IMR-90 (cell line): ENCODE measurements at regions not wholly inside any gene's neighbourhood (a gene's known extent, or its start where the extent isn't known, plus 50 kb on each side); places are given as distances from the start of the nearest gene placed in this dataset.

ENCODE experiments used
- BHLHE40 ChIP-seq: fragments of 150-350 bp; IDR thresholded peaks from 2 replicates; pipeline ENCODE4 v1.6.1; 2016; ENCODE audit warnings: mild to moderate bottlenecking, low read depth, low read length
- CEBPB ChIP-seq: IDR thresholded peaks from 2 replicates; pipeline ENCODE4 v1.6.1; 2012; ENCODE audit warnings: low read depth, low read length, improper control_type of control experiment
- FOS ChIP-seq: fragments of 150-350 bp; IDR thresholded peaks from 2 replicates; pipeline ENCODE4 v1.6.1; 2016; ENCODE audit warnings: low read depth, low read length
- MXI1 ChIP-seq: IDR thresholded peaks from 2 replicates; pipeline ENCODE4 v1.6.1; 2012; ENCODE audit warnings: low read depth, mild to moderate bottlenecking, low read length, moderate library complexity, borderline replicate concordance
- NFE2L2 ChIP-seq: fragments of 150-350 bp; IDR thresholded peaks from 2 replicates; pipeline ENCODE4 v1.6.1; 2016; ENCODE audit warnings: low read depth, mild to moderate bottlenecking, low read length
- POLR2A ChIP-seq: IDR thresholded peaks from 2 replicates; pipeline ENCODE4 v1.6.1; 2012; ENCODE audit warnings: mild to moderate bottlenecking, low read depth, low read length
- RFX5 ChIP-seq: IDR thresholded peaks from 2 replicates; pipeline ENCODE4 v1.8.0; 2012; ENCODE audit warnings: low read depth, mild to moderate bottlenecking, low read length, moderate library complexity
- SMC3 ChIP-seq: fragments of 150-350 bp; IDR thresholded peaks from 2 replicates; pipeline ENCODE4 v1.6.1; 2016; ENCODE audit warnings: low read depth, mild to moderate bottlenecking, antibody characterized with exemption, low read length, moderate library complexity
- TF ChIP-seq, protein P1 (sequence below): conservative IDR thresholded peaks from 2 replicates; pipeline ENCODE4 v1.5.1; 2012; ENCODE audit warnings: mild to moderate bottlenecking, low read depth, low read length, improper control_type of control experiment
- TF ChIP-seq, protein P2 (sequence below): fragments of 150-350 bp; IDR thresholded peaks from 2 replicates; pipeline ENCODE4 v1.6.1; 2017; ENCODE audit warnings: mild to moderate bottlenecking, antibody characterized with exemption, low read length, low read depth

DNA sequence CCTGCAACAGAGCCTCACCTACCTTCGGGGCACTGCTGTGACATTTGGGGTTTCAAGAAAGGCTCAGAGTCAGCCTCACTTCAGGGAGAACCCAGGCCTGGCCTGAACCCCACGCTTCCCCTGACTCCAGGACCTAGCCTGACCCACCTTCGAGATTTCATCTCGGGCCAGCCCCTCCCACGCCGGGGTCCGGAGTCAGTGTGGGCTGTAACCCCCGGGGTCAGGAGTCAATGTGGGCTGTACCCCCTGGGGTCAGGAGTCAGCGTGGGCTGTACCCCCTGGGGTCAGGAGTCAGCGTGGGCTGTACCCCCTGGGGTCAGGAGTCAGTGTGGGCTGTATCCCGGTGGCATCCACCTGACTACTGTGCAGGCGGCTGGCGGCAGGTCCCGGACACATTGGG is 183.0 kb upstream of the RAB4A start:
- TF ChIP-seq, protein P1, sequence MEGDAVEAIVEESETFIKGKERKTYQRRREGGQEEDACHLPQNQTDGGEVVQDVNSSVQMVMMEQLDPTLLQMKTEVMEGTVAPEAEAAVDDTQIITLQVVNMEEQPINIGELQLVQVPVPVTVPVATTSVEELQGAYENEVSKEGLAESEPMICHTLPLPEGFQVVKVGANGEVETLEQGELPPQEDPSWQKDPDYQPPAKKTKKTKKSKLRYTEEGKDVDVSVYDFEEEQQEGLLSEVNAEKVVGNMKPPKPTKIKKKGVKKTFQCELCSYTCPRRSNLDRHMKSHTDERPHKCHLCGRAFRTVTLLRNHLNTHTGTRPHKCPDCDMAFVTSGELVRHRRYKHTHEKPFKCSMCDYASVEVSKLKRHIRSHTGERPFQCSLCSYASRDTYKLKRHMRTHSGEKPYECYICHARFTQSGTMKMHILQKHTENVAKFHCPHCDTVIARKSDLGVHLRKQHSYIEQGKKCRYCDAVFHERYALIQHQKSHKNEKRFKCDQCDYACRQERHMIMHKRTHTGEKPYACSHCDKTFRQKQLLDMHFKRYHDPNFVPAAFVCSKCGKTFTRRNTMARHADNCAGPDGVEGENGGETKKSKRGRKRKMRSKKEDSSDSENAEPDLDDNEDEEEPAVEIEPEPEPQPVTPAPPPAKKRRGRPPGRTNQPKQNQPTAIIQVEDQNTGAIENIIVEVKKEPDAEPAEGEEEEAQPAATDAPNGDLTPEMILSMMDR, result no peak
- TF ChIP-seq POLR2A (no peak), BHLHE40 (no peak), CEBPB (no peak), FOS (no peak), NFE2L2 (no peak), SMC3 (no peak), MXI1 (no peak), RFX5 (no peak)
- TF ChIP-seq, protein P2, sequence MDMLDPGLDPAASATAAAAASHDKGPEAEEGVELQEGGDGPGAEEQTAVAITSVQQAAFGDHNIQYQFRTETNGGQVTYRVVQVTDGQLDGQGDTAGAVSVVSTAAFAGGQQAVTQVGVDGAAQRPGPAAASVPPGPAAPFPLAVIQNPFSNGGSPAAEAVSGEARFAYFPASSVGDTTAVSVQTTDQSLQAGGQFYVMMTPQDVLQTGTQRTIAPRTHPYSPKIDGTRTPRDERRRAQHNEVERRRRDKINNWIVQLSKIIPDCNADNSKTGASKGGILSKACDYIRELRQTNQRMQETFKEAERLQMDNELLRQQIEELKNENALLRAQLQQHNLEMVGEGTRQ, result no peak
